ENCODE measurements at regions not wholly inside any gene's neighbourhood (a gene's known extent, or its start where the extent isn't known, plus 50 kb on each side); places are given as distances from the start of the nearest gene placed in this dataset.

- DNase-seq = no peak
- Histone ChIP-seq H3K9me2 (replicated peaks; ENCODE audit: insufficient read depth, low read length) (no peaks in the 10 kb centered on the region), H3K4me3 (ENCODE audit: low read length) (no peak overlapping the region), H3K9ac (ENCODE audit: low read length) (no peak overlapping the region), H3K4me1 (ENCODE audit: low read length) (no peaks in the 10 kb centered on the region), H4K20me1 (ENCODE audit: insufficient read depth, low read depth, low read length) (no peaks in the 10 kb centered on the region), H3K9me3 (ENCODE audit: low read length) (0 out of 2 replicates have a peak, but pooled peaks cover 6% of the 10 kb centered on the region), H3K4me2 (ENCODE audit: low read depth, low read length, poor library complexity, severe bottlenecking) (no peak overlapping the region), H3K27ac (ENCODE audit: low read length) (no peak overlapping the region), H3K79me2 (ENCODE audit: low read length) (no peaks in the 10 kb centered on the region), H3K36me3 (ENCODE audit: insufficient read depth, low read length) (no peaks in the 10 kb centered on the region), H2AFZ (ENCODE audit: low read length) (no peak overlapping the region), H3K27me3 (ENCODE audit: low read length) (no peaks in the 10 kb centered on the region)
Measured at GRCh38 chr4:10773656-10774055, 89.1 kb upstream of the CLNK start.

- no peaks in the 10 kb centered on the region for H3K9me2 ChIP-seq (replicated peaks; ENCODE audit: insufficient read depth, low read length)
- no peak overlapping the region for H3K27ac ChIP-seq (ENCODE audit: low read length)
- DNase-seq = no peak
- no peaks in the 10 kb centered on the region for H3K36me3 ChIP-seq (ENCODE audit: insufficient read depth, low read length)
- H3K4me2 ChIP-seq (ENCODE audit: low read depth, low read length, poor library complexity, severe bottlenecking) = no peak overlapping the region
- H3K27me3 ChIP-seq (ENCODE audit: low read length) = no peaks in the 10 kb centered on the region
- H2AFZ ChIP-seq (ENCODE audit: low read length) = no peak overlapping the region
- H3K79me2 ChIP-seq (ENCODE audit: low read length) = no peaks in the 10 kb centered on the region
- H4K20me1 ChIP-seq (ENCODE audit: insufficient read depth, low read depth, low read length) = no peaks in the 10 kb centered on the region
- peaks cover 6% of the 10 kb centered on the region; the same call in 1 of the 2 replicates for H3K9me3 ChIP-seq (ENCODE audit: low read length)
- no peak overlapping the region for H3K4me3 ChIP-seq (ENCODE audit: low read length)
- H3K4me1 ChIP-seq (ENCODE audit: low read length) = no peaks in the 10 kb centered on the region
- H3K9ac ChIP-seq (ENCODE audit: low read length) = no peak overlapping the region
Measured at GRCh38 chr4:10773010-10773409, 88.4 kb upstream of the CLNK start.

- Histone ChIP-seq H3K27ac (ENCODE audit: low read length) (no peak overlapping the region), H3K36me3 (ENCODE audit: insufficient read depth, low read length) (no peaks in the 10 kb centered on the region), H3K4me1 (ENCODE audit: low read length) (no peaks in the 10 kb centered on the region), H3K4me2 (ENCODE audit: low read depth, low read length, poor library complexity, severe bottlenecking) (no peak overlapping the region), H3K27me3 (ENCODE audit: low read length) (no peaks in the 10 kb centered on the region), H3K4me3 (ENCODE audit: low read length) (no peak overlapping the region), H3K9me2 (replicated peaks; ENCODE audit: insufficient read depth, low read length) (no peaks in the 10 kb centered on the region), H3K79me2 (ENCODE audit: low read length) (no peaks in the 10 kb centered on the region), H4K20me1 (ENCODE audit: insufficient read depth, low read depth, low read length) (no peaks in the 10 kb centered on the region), H3K9ac (ENCODE audit: low read length) (no peak overlapping the region), H2AFZ (ENCODE audit: low read length) (no peak overlapping the region), H3K9me3 (ENCODE audit: low read length) (peaks cover 14% of the 10 kb centered on the region)
- DNase-seq = no peak
Measured at GRCh38 chr4:10765386-10765785, 80.8 kb upstream of the CLNK start.

GRCh38 chr4:10762561-10762960, 78.0 kb upstream of the CLNK start:
- Histone ChIP-seq H3K9me3 (ENCODE audit: low read length) (peaks cover 12% of the 10 kb centered on the region), H3K36me3 (ENCODE audit: insufficient read depth, low read length) (no peaks in the 10 kb centered on the region), H3K9ac (ENCODE audit: low read length) (no peak overlapping the region), H2AFZ (ENCODE audit: low read length) (no peak overlapping the region), H3K79me2 (ENCODE audit: low read length) (no peaks in the 10 kb centered on the region), H4K20me1 (ENCODE audit: insufficient read depth, low read depth, low read length) (no peaks in the 10 kb centered on the region), H3K27me3 (ENCODE audit: low read length) (no peaks in the 10 kb centered on the region), H3K4me1 (ENCODE audit: low read length) (no peaks in the 10 kb centered on the region), H3K27ac (ENCODE audit: low read length) (no peak overlapping the region), H3K9me2 (replicated peaks; ENCODE audit: insufficient read depth, low read length) (no peaks in the 10 kb centered on the region), H3K4me3 (ENCODE audit: low read length) (no peak overlapping the region), H3K4me2 (ENCODE audit: low read depth, low read length, poor library complexity, severe bottlenecking) (no peak overlapping the region)
- DNase-seq = no peak

- no peak overlapping the region for H3K27ac ChIP-seq (ENCODE audit: low read length)
- no peaks in the 10 kb centered on the region for H3K79me2 ChIP-seq (ENCODE audit: low read length)
- H3K36me3 ChIP-seq (ENCODE audit: insufficient read depth, low read length) = no peaks in the 10 kb centered on the region
- H3K4me1 ChIP-seq (ENCODE audit: low read length) = no peaks in the 10 kb centered on the region
- H2AFZ ChIP-seq (ENCODE audit: low read length) = no peak overlapping the region
- H4K20me1 ChIP-seq (ENCODE audit: insufficient read depth, low read depth, low read length) = no peaks in the 10 kb centered on the region
- H3K27me3 ChIP-seq (ENCODE audit: low read length) = no peaks in the 10 kb centered on the region
- H3K9me3 ChIP-seq (ENCODE audit: low read length) = peaks cover 10% of the 10 kb centered on the region
- no peak overlapping the region for H3K9ac ChIP-seq (ENCODE audit: low read length)
- H3K9me2 ChIP-seq (replicated peaks; ENCODE audit: insufficient read depth, low read length) = no peaks in the 10 kb centered on the region
- H3K4me3 ChIP-seq (ENCODE audit: low read length) = no peak overlapping the region
- DNase-seq = no peak
- H3K4me2 ChIP-seq (ENCODE audit: low read depth, low read length, poor library complexity, severe bottlenecking) = no peak overlapping the region
Measured at GRCh38 chr4:10761903-10762302, 77.3 kb upstream of the CLNK start.

GRCh38 chr4:10760086-10760485, 75.5 kb upstream of the CLNK start:
- no peaks in the 10 kb centered on the region for H3K27me3 ChIP-seq (ENCODE audit: low read length)
- H3K9me3 ChIP-seq (ENCODE audit: low read length) = peaks cover 20% of the 10 kb centered on the region
- no peak overlapping the region for H2AFZ ChIP-seq (ENCODE audit: low read length)
- H3K36me3 ChIP-seq (ENCODE audit: insufficient read depth, low read length) = no peaks in the 10 kb centered on the region
- no peak for DNase-seq
- H3K4me3 ChIP-seq (ENCODE audit: low read length) = no peak overlapping the region
- H3K4me2 ChIP-seq (ENCODE audit: low read depth, low read length, poor library complexity, severe bottlenecking) = no peak overlapping the region
- H3K9ac ChIP-seq (ENCODE audit: low read length) = no peak overlapping the region
- no peak overlapping the region for H3K27ac ChIP-seq (ENCODE audit: low read length)
- H3K4me1 ChIP-seq (ENCODE audit: low read length) = no peaks in the 10 kb centered on the region
- no peaks in the 10 kb centered on the region for H4K20me1 ChIP-seq (ENCODE audit: insufficient read depth, low read depth, low read length)
- no peaks in the 10 kb centered on the region; the same call in 1 of the 2 replicates for H3K9me2 ChIP-seq (replicated peaks; ENCODE audit: insufficient read depth, low read length)
- no peaks in the 10 kb centered on the region for H3K79me2 ChIP-seq (ENCODE audit: low read length)

- Histone ChIP-seq H3K4me2 (ENCODE audit: low read depth, low read length, poor library complexity, severe bottlenecking) (no peak overlapping the region), H3K27me3 (ENCODE audit: low read length) (no peaks in the 10 kb centered on the region), H3K9ac (ENCODE audit: low read length) (no peak overlapping the region), H3K4me3 (ENCODE audit: low read length) (no peak overlapping the region), H3K4me1 (ENCODE audit: low read length) (no peaks in the 10 kb centered on the region), H4K20me1 (ENCODE audit: insufficient read depth, low read depth, low read length) (no peaks in the 10 kb centered on the region), H2AFZ (ENCODE audit: low read length) (no peak overlapping the region), H3K79me2 (ENCODE audit: low read length) (no peaks in the 10 kb centered on the region), H3K9me3 (ENCODE audit: low read length) (peaks cover 17% of the 10 kb centered on the region), H3K9me2 (replicated peaks; ENCODE audit: insufficient read depth, low read length) (no peaks in the 10 kb centered on the region; the same call in 1 of the 2 replicates), H3K27ac (ENCODE audit: low read length) (no peak overlapping the region), H3K36me3 (ENCODE audit: insufficient read depth, low read length) (no peaks in the 10 kb centered on the region)
- no peak for DNase-seq
Measured at GRCh38 chr4:10758906-10759305, 74.3 kb upstream of the CLNK start.

- Histone ChIP-seq H3K9me3 (ENCODE audit: low read length) (peaks cover 15% of the 10 kb centered on the region), H3K79me2 (ENCODE audit: low read length) (no peaks in the 10 kb centered on the region), H3K4me3 (ENCODE audit: low read length) (no peak overlapping the region), H3K27me3 (ENCODE audit: low read length) (0 out of 2 replicates have a peak, but pooled peaks cover 2% of the 10 kb centered on the region), H3K9ac (ENCODE audit: low read length) (no peak overlapping the region), H3K36me3 (ENCODE audit: insufficient read depth, low read length) (no peaks in the 10 kb centered on the region), H3K4me2 (ENCODE audit: low read depth, low read length, poor library complexity, severe bottlenecking) (no peak overlapping the region), H2AFZ (ENCODE audit: low read length) (no peak overlapping the region), H3K9me2 (replicated peaks; ENCODE audit: insufficient read depth, low read length) (no peaks in the 10 kb centered on the region; the same call in 1 of the 2 replicates), H3K27ac (ENCODE audit: low read length) (no peak overlapping the region), H4K20me1 (ENCODE audit: insufficient read depth, low read depth, low read length) (no peaks in the 10 kb centered on the region), H3K4me1 (ENCODE audit: low read length) (no peaks in the 10 kb centered on the region)
- DNase-seq = no peak
Measured at GRCh38 chr4:10753856-10754402, 69.4 kb upstream of the CLNK start.
